ENCODE measurements at regions not wholly inside any gene's neighbourhood (a gene's known extent, or its start where the extent isn't known, plus 50 kb on each side); places are given as distances from the start of the nearest gene placed in this dataset.

- Histone ChIP-seq H3K9me3 (no peaks in the 10 kb centered on the region), H3K27ac (no peak overlapping the region), H3K4me3 (ENCODE audit: low read depth in 1 of 2, low read length in 1 of 2) (no peak overlapping the region), H3K27me3 (peaks cover 84% of the 10 kb centered on the region), H3K36me3 (no peaks in the 10 kb centered on the region), H3K4me1 (ENCODE audit: control insufficient read depth in 1 of 2, insufficient read depth in 1 of 2, low read depth in 1 of 2, low read length in 1 of 2) (peaks cover 0 to 6% of the 10 kb centered on the region in 2 experiments)
- no peak for TF ChIP-seq CTCF (IDR thresholded peaks at IDR 0.05)
Measured at GRCh38 chr5:176737746-176738636, 72.4 kb upstream of the UNC5A start.

- no peak for TF ChIP-seq CTCF (IDR thresholded peaks at IDR 0.05)
- Histone ChIP-seq H3K27ac (no peak overlapping the region), H3K4me3 (ENCODE audit: low read depth in 1 of 2, low read length in 1 of 2) (no peak overlapping the region), H3K4me1 (ENCODE audit: control insufficient read depth in 1 of 2, insufficient read depth in 1 of 2, low read depth in 1 of 2, low read length in 1 of 2) (peaks cover 0 to 6% of the 10 kb centered on the region in 2 experiments), H3K9me3 (no peaks in the 10 kb centered on the region), H3K27me3 (peaks cover 89% of the 10 kb centered on the region), H3K36me3 (no peaks in the 10 kb centered on the region)
Measured at GRCh38 chr5:176738637-176739250, 71.6 kb upstream of the UNC5A start.

DNA sequence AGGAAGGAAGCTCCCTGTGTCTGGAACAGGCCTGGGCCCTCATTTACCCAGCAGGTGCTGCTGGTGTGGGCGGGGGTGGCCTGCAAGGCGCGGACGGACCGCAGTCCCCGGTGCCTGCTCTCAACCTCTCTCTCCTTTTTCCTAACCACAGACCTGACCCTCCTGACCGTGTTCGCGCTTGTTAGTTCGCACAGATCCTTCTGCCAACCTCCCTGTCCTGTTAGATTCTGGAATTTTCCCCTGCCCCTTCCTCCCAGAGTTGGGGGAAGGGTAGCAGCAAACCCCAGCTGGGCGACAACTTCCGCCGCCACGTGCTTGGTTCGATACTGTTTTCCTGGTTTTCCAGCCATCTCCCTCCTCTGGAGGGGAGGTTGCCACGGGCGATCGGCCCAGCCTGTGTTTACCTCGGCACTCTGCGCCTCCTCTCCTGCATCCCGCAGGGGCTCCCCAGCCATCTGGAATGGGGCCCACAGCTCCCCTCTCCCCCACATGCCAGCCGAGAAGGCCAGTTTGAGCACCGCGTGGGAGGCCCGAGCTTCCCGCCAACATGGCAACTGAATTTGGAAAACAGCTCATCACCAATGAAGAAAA lies 70.8 kb upstream of the UNC5A start:
- H3K9me3 ChIP-seq: no peaks in the 10 kb centered on the region
- H3K27me3 ChIP-seq: peaks cover 94% of the 10 kb centered on the region
- H3K27ac ChIP-seq: no peak overlapping the region
- no peak overlapping the region for H3K4me3 ChIP-seq (ENCODE audit: low read depth in 1 of 2, low read length in 1 of 2)
- H3K36me3 ChIP-seq: no peaks in the 10 kb centered on the region
- H3K4me1 ChIP-seq (ENCODE audit: control insufficient read depth in 1 of 2, insufficient read depth in 1 of 2, low read depth in 1 of 2, low read length in 1 of 2): peaks cover 0 to 6% of the 10 kb centered on the region in 2 experiments
- TF ChIP-seq CTCF (IDR thresholded peaks at IDR 0.05): no peak

DNA sequence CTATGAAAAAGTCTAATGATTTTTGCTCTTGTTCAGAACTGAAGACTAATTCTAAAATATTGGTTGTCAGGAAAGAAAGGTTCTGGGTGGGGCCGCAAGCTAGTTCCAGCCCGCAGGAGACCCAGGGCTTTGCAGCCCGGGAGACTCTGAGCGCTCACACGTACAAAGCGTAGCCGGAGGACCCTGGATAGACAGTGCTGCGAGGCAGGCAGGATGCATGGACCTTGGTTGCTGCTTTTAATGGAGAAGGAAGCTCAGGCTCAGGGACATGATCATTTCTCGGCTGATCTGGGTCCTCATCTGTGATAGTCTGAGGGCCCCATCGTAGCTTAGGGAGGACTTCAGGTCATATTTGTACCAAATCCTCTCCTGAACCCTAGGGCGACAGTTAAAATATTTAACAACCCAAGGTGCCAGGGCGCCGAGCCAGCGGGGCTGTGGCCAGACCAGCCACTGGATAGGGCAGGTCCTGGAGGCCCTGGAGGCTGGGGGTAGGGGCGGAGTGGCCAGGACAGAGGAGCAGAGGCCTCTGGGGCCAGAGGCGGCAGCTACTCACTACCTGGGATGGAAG lies 70.1 kb upstream of the UNC5A start:
- TF ChIP-seq CTCF (IDR thresholded peaks at IDR 0.05): no peak
- Histone ChIP-seq H3K4me3 (ENCODE audit: low read depth in 1 of 2, low read length in 1 of 2) (no peak overlapping the region), H3K9me3 (no peaks in the 10 kb centered on the region), H3K27ac (no peak overlapping the region), H3K27me3 (peaks cover 100% of the 10 kb centered on the region), H3K36me3 (no peaks in the 10 kb centered on the region), H3K4me1 (ENCODE audit: control insufficient read depth in 1 of 2, insufficient read depth in 1 of 2, low read depth in 1 of 2, low read length in 1 of 2) (peaks cover 0 to 5% of the 10 kb centered on the region in 2 experiments)

DNA sequence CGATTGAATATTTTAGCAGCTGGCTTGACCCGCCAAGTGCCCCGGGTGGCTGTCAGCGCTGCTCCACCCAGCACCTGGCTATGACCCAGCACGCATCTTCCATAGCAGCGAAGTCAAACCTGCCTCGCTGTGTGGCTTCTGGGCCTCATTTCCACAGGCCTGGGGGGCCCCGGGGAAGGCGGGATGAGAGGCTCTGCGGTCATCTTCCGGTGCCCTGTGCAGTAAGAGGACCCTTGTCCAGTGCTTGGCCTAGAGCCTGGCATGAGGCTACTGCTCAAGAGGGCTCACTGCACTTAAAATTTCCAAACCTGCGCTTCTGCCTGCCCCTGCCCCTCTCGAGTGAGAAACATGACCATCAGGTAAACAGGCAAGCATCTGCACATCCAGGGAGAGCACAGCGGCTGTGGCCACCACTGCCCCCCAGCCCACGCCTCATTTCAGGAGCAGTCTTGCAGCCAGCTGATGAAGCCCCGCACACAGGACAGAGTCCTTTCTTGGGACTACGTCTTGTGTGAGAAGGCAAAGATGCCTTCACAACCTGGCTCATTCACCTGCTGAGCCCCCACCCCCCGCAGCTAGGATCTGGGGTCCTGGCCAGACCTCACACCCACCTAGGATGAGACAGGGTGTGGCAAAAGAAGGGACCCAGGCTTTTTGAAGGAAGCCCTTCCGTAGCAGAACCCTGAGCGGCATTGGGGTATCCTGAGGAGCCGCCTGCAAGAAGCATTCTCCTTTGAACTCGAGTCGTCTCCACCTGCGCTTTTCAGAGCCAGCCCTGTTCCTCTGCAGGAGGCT lies 69.5 kb upstream of the UNC5A start:
- Histone ChIP-seq H3K27me3 (peaks cover 100% of the 10 kb centered on the region), H3K36me3 (no peaks in the 10 kb centered on the region), H3K27ac (no peak overlapping the region)

More for the DNA sequence above, 69.5 kb upstream of the UNC5A start:
- TF ChIP-seq CTCF (IDR thresholded peaks at IDR 0.05): no peak
- Histone ChIP-seq H3K4me1 (ENCODE audit: control insufficient read depth in 1 of 2, insufficient read depth in 1 of 2, low read depth in 1 of 2, low read length in 1 of 2) (no peaks in the 10 kb centered on the region), H3K4me3 (ENCODE audit: low read depth in 1 of 2, low read length in 1 of 2) (no peak overlapping the region), H3K9me3 (no peaks in the 10 kb centered on the region)
